A549 (cell line): ENCODE measurements at regions not wholly inside any gene's neighbourhood (a gene's known extent, or its start where the extent isn't known, plus 50 kb on each side); places are given as distances from the start of the nearest gene placed in this dataset.
A peak's percentile ranks its signal among the peaks of the same experiment; 100 is the strongest.

Experiments
- ATAC-seq, 2 experiments: fragments of 200-7000 bp in 1 of 2; fragments of >200 bp in 1 of 2; cut with Nextera tagmentation in 1 of 2; cut with Tn5 transposase in 1 of 2; 3 replicates each; pipeline versions ENCODE4 v1.8.0 to v1.9.1; 2018 to 2020; ENCODE audit warnings: mild to moderate bottlenecking in 1 of 2, moderate library complexity in 1 of 2
- CTCF ChIA-PET: fragments of 300-600 bp; sonication (Branson Sonifier 250); formaldehyde crosslinking; extraction: SDS; loops from one replicate; lab custom pipeline; 2021; ENCODE audit warnings: antibody characterized with exemption, inconsistent platforms; lab: Yijun Ruan, JAX
- POLR2A ChIA-PET: fragments of 350-600 bp; formaldehyde crosslinking; extraction: SDS; loops from one replicate; lab custom pipeline; 2021; ENCODE audit warnings: antibody characterized with exemption, inconsistent platforms; lab: Yijun Ruan, JAX
- DNase-seq, 2 experiments: peaks; one replicate each; pipeline versions ENCODE4 v3.0.0 to v3.0.0-alpha.2; 2011 to 2016; ENCODE audit warnings: low read depth in 1 of 2, low spot score in 1 of 2
- FAIRE-seq: peaks from 2 replicates; lab custom pipeline; 2011; peaks lifted over from hg19 to GRCh38; lab: Jason Lieb, UNC
- H3K27ac ChIP-seq, 2 experiments: fragments of >200 bp; sonication (Bioruptor Twin); formaldehyde crosslinking; 3 replicates each; pipeline ENCODE4 v1.5.1; 2016 to 2017
- H3K4me1 ChIP-seq: fragments of >200 bp; sonication (Bioruptor Twin); formaldehyde crosslinking; 3 replicates; pipeline ENCODE4 v1.6.1; 2016
- H3K4me2 ChIP-seq: fragments of >200 bp; sonication (Bioruptor Twin); formaldehyde crosslinking; 3 replicates; pipeline ENCODE4 v1.6.1; 2016
- H3K4me3 ChIP-seq: fragments of >200 bp; sonication (Bioruptor Twin); formaldehyde crosslinking; 3 replicates; pipeline ENCODE4 v1.5.1; 2016
- H3K9me3 ChIP-seq: fragments of >200 bp; sonication (Bioruptor Twin); formaldehyde crosslinking; 3 replicates; pipeline ENCODE4 v1.6.1; 2016
- CEBPB ChIP-seq, 2 experiments: fragments of >200 bp in 1 of 2; sonication (Bioruptor Twin) in 1 of 2; formaldehyde crosslinking in 1 of 2; IDR thresholded peaks; 2 replicates each; pipeline ENCODE4 v1.6.1; 2012 to 2016
- CTCF ChIP-seq: fragments of >200 bp; sonication (Bioruptor Twin); formaldehyde crosslinking; IDR thresholded peaks from 3 replicates; pipeline ENCODE4 v1.5.1; 2016
- EHF ChIP-seq: fragments of 250-450 bp; sonication (Bioruptor Pico); IDR thresholded peaks from 2 replicates; pipeline ENCODE4 v1.5.0; 2020; ENCODE audit warnings: mild to moderate bottlenecking
- EHMT2 ChIP-seq: fragments of 200-600 bp; sonication (generic); IDR thresholded peaks from 2 replicates; pipeline ENCODE4 v1.6.1; 2016; ENCODE audit warnings: antibody characterized with exemption, low read depth, mild to moderate bottlenecking, moderate library complexity
- ELK1 ChIP-seq: fragments of 150-350 bp; IDR thresholded peaks from 2 replicates; pipeline ENCODE4 v1.6.1; 2014; ENCODE audit warnings: low read depth, mild to moderate bottlenecking, low read length
- EP300 ChIP-seq, 2 experiments: fragments of >200 bp; sonication (Bioruptor Twin); formaldehyde crosslinking; IDR thresholded peaks; 2 replicates in 1 of 2; 3 replicates in 1 of 2; pipeline ENCODE4 v1.6.1; 2016 to 2017
- ESRRA ChIP-seq: fragments of 150-350 bp; IDR thresholded peaks from 2 replicates; pipeline ENCODE4 v1.6.1; 2014; ENCODE audit warnings: mild to moderate bottlenecking, low read length, borderline replicate concordance
- FOXS1 ChIP-seq: fragments of 250-450 bp; sonication (Bioruptor Pico); IDR thresholded peaks from 2 replicates; pipeline ENCODE4 v1.5.0; 2020; ENCODE audit warnings: mild to moderate bottlenecking, moderate library complexity
- HOXB13 ChIP-seq: fragments of 250-450 bp; sonication (Bioruptor Pico); IDR thresholded peaks from 2 replicates; pipeline ENCODE4 v1.5.0; 2020; ENCODE audit warnings: low read depth, mild to moderate bottlenecking, moderate library complexity
- HOXB5 ChIP-seq: fragments of 250-450 bp; sonication (Bioruptor Pico); IDR thresholded peaks from 2 replicates; pipeline ENCODE4 v1.5.0; 2020; ENCODE audit warnings: mild to moderate bottlenecking, moderate library complexity
- JUN ChIP-seq, 2 experiments: fragments of >200 bp; sonication (Bioruptor Twin); formaldehyde crosslinking; IDR thresholded peaks; 2 replicates in 1 of 2; 3 replicates in 1 of 2; pipeline ENCODE4 v1.6.1; 2016 to 2017
- KDM1A ChIP-seq: fragments of 200-600 bp; sonication (generic); IDR thresholded peaks from 2 replicates; pipeline ENCODE4 v1.6.1; 2016; ENCODE audit warnings: low read depth, mild to moderate bottlenecking
- MAZ ChIP-seq: fragments of 150-350 bp; IDR thresholded peaks from 2 replicates; pipeline ENCODE4 v1.6.1; 2014; ENCODE audit warnings: antibody characterized with exemption, low read depth, low read length, borderline replicate concordance
- NPAS2 ChIP-seq: fragments of 250-450 bp; sonication (Bioruptor Pico); IDR thresholded peaks from 2 replicates; pipeline ENCODE4 v1.8.0; 2022; ENCODE audit warnings: mild to moderate bottlenecking, moderate library complexity, borderline replicate concordance
- RAD21 ChIP-seq, 2 experiments: fragments of >200 bp in 1 of 2; sonication (Bioruptor Twin) in 1 of 2; formaldehyde crosslinking in 1 of 2; IDR thresholded peaks in 1 of 2; conservative IDR thresholded peaks in 1 of 2; 2 replicates in 1 of 2; 3 replicates in 1 of 2; pipeline ENCODE4 v1.6.1; 2012 to 2018; ENCODE audit warnings: inconsistent platforms in 1 of 2
- TP53 ChIP-seq: fragments of 250-450 bp; sonication (Bioruptor Pico); IDR thresholded peaks from 2 replicates; pipeline ENCODE4 v1.5.0; 2021; ENCODE audit warnings: mild to moderate bottlenecking, moderate library complexity
- ZC3H11A ChIP-seq: fragments of 450-650 bp; IDR thresholded peaks from 2 replicates; pipeline ENCODE4 v1.6.1; 2014; ENCODE audit warnings: antibody characterized with exemption, mild to moderate bottlenecking
- ZNF302 ChIP-seq: fragments of 250-450 bp; sonication (Bioruptor Pico); IDR thresholded peaks from 2 replicates; pipeline ENCODE4 v1.9.0; 2021; ENCODE audit warnings: inconsistent platforms, mild to moderate bottlenecking, moderate library complexity
- WGBS: methylation state at CpG from one replicate; pipeline ENCODE4 v1.1.6; 2017; ENCODE audit errors: missing lambda C conversion rate; 5-methylcytosine and 5-hydroxymethylcytosine counted together
- TF ChIP-seq, protein P1 (sequence below): IDR thresholded peaks from 2 replicates; pipeline ENCODE4 v1.6.1; 2012
- TF ChIP-seq, protein P2 (sequence below): fragments of 250-450 bp; sonication (Bioruptor Pico); IDR thresholded peaks from 2 replicates; pipeline ENCODE4 v1.5.0; 2021; ENCODE audit warnings: mild to moderate bottlenecking, moderate library complexity, borderline replicate concordance

- peaks cover 17% of the 10 kb centered on the region; the same call in 2 of the 3 replicates for H3K4me1 ChIP-seq
- FAIRE-seq (no peak), DNase-seq (no peak), ATAC-seq (no peak)
- peak overlapping the region in 1 of 2 experiments; percentile 19; a peak in 1 of 6 replicates for H3K27ac ChIP-seq
- POLR2A ChIA-PET, result no interaction called here
- H3K4me3 ChIP-seq, result no peak overlapping the region
- CTCF ChIA-PET, result interaction anchor here (0.9 kb wide), 1 partner anchor 10 kb away, joined by 3 read pairs; no protein-coding TSS in a partner anchor
- no peaks in the 10 kb centered on the region for H3K9me3 ChIP-seq
- TF ChIP-seq MAZ, result no peak
- TF ChIP-seq HOXB5 (CRISPR knock-in tag), result no peak
- TF ChIP-seq EHF (CRISPR knock-in tag), result no peak
- no peak for TF ChIP-seq ESRRA
- no peak for TF ChIP-seq EHMT2
- TF ChIP-seq, protein P1, sequence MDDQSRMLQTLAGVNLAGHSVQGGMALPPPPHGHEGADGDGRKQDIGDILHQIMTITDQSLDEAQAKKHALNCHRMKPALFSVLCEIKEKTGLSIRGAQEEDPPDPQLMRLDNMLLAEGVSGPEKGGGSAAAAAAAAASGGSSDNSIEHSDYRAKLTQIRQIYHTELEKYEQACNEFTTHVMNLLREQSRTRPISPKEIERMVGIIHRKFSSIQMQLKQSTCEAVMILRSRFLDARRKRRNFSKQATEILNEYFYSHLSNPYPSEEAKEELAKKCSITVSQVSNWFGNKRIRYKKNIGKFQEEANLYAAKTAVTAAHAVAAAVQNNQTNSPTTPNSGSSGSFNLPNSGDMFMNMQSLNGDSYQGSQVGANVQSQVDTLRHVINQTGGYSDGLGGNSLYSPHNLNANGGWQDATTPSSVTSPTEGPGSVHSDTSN, result no peak
- TF ChIP-seq ZC3H11A, result no peak
- TF ChIP-seq ELK1, result no peak
- TF ChIP-seq CEBPB (IDR thresholded peaks at IDR 0.05), result no peak
- no peak overlapping the region; the same call in 1 of the 3 replicates for H3K4me2 ChIP-seq
- 73% methylated on average over 2 of the region's 2 CpGs for WGBS
Observed at GRCh38 chr13:40494513-40494912, 171.9 kb downstream of the FOXO1 start.

DNA sequence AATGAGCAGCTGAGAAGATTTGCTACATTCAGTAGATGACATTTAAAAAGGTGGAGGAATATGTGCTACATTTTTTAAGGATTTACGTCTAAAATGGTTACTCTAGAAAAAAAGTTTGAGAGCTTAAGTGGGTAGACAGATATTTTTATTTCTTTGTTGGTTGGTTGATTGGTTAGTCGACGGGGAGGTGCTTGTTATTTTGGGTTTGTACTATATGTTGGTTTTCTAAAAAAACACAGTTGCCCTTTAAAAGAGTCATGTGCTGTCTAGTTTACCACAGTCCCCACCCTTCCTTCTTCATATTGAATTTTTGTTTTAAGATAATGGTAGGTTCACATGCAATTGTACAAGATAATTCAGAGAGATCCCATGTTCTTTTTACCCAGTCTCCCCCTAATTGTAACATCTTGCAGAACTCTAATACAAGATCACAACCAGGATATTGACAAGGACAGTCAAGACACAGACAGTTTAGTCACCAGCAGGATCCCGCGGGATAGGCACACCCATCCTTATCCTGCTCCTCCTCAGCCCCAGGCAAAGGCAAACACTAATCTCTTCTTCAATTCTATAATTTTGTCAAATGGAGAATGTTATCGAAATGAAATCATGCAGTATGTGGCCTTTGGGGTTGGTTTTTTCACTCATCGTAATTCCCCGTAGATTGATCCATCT lies 171.4 kb downstream of the FOXO1 start:
- Histone ChIP-seq H3K4me3 (peak overlapping the region; percentile 22; the same call in 1 of the 3 replicates), H3K27ac (peak overlapping the region; percentile 48 to 50; a peak in 3 of 6 replicates), H3K9me3 (no peaks in the 10 kb centered on the region), H3K4me1 (peaks cover 17% of the 10 kb centered on the region; the same call in 2 of the 3 replicates), H3K4me2 (peak overlapping the region; percentile 77)
- ChIA-PET POLR2A (no interaction called here), CTCF (interaction anchor here (0.9 kb wide), 1 partner anchor 11 kb away, joined by 3 read pairs; no protein-coding TSS in a partner anchor)
- no peak for DNase-seq
- FAIRE-seq, result no peak
- TF ChIP-seq JUN (IDR thresholded peaks at IDR 0.05) (no peak), CTCF (no peak), TP53 (no peak), FOXS1 (no peak), EP300 (IDR thresholded peaks at IDR 0.05) (no peak), ESRRA (no peak), HOXB13 (CRISPR knock-in tag) (no peak), NPAS2 (CRISPR knock-in tag) (no peak), ZC3H11A (no peak), KDM1A (no peak), RAD21 (conservative IDR thresholded peaks at IDR 0.05 in 1 of 2, IDR thresholded peaks at IDR 0.05 in 1 of 2) (no peak), ZNF302 (no peak)
- TF ChIP-seq, protein P2, sequence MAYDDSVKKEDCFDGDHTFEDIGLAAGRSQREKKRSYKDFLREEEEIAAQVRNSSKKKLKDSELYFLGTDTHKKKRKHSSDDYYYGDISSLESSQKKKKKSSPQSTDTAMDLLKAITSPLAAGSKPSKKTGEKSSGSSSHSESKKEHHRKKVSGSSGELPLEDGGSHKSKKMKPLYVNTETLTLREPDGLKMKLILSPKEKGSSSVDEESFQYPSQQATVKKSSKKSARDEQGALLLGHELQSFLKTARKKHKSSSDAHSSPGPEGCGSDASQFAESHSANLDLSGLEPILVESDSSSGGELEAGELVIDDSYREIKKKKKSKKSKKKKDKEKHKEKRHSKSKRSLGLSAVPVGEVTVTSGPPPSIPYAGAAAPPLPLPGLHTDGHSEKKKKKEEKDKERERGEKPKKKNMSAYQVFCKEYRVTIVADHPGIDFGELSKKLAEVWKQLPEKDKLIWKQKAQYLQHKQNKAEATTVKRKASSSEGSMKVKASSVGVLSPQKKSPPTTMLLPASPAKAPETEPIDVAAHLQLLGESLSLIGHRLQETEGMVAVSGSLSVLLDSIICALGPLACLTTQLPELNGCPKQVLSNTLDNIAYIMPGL (CRISPR knock-in tag), result no peak
- 23% methylated on average over 8 of the region's 8 CpGs for WGBS
- ATAC-seq, result peak; percentile 59 to 69; a peak in 4 of 6 replicates
